SK-N-SH (cell line): ENCODE measurements at regions not wholly inside any gene's neighbourhood (a gene's known extent, or its start where the extent isn't known, plus 50 kb on each side); places are given as distances from the start of the nearest gene placed in this dataset.

Source experiments
- CTCF ChIP-seq: fragments of 200-600 bp; sonication (generic); IDR thresholded peaks from 2 replicates; pipeline ENCODE4 v1.6.1; 2017; ENCODE audit warnings: antibody characterized with exemption, mild to moderate bottlenecking, moderate library complexity
- ELF1 ChIP-seq: IDR thresholded peaks from 2 replicates; pipeline ENCODE4 v1.4.0; 2012
- MEF2A ChIP-seq: IDR thresholded peaks from 2 replicates; pipeline ENCODE4 v1.4.0; 2012; ENCODE audit warnings: low read depth, borderline replicate concordance
- POLR2AphosphoS5 ChIP-seq: IDR thresholded peaks from 2 replicates; pipeline ENCODE4 v1.6.1; 2012; ENCODE audit warnings: low read depth, low read length
- SIN3A ChIP-seq: IDR thresholded peaks from 2 replicates; pipeline ENCODE4 v1.6.1; 2012; ENCODE audit warnings: low read depth, mild to moderate bottlenecking, low read length, moderate library complexity, borderline replicate concordance
- SMC3 ChIP-seq: IDR thresholded peaks from 2 replicates; pipeline ENCODE4 v1.6.1; 2012; ENCODE audit warnings: low read depth, low read length, improper control_type of control experiment
- TF ChIP-seq, protein P1 (sequence below): IDR thresholded peaks from 2 replicates; pipeline ENCODE4 v1.6.1; 2012; ENCODE audit warnings: mild to moderate bottlenecking, low read depth, low read length, moderate library complexity
- TF ChIP-seq, protein P2 (sequence below): IDR thresholded peaks from 2 replicates; pipeline ENCODE4 v1.4.0; 2012; ENCODE audit warnings: low read depth

DNA sequence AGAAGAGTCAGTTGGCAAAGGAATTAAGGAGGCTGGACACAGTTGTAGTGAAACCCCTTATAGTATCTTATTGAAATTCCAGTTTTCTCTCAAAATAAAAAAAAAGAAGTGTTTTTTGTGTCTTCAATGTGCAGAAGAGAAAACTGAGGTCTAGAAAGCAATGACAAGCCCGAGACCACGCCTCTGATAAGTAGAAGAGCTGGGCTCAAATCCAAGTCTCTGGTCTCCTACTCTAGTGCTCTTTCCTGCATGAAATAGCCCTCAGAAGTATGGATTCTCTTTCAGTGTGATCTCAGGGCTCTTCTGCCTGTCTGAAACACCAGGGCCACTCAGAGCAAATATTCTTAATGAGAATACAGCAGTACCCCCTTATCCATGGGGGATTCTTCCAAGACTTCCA lies 200.9 kb downstream of the KIF18A start:
- TF ChIP-seq CTCF (no peak), POLR2AphosphoS5 (no peak), ELF1 (no peak), SIN3A (no peak), MEF2A (no peak), SMC3 (no peak)
- TF ChIP-seq, protein P1, sequence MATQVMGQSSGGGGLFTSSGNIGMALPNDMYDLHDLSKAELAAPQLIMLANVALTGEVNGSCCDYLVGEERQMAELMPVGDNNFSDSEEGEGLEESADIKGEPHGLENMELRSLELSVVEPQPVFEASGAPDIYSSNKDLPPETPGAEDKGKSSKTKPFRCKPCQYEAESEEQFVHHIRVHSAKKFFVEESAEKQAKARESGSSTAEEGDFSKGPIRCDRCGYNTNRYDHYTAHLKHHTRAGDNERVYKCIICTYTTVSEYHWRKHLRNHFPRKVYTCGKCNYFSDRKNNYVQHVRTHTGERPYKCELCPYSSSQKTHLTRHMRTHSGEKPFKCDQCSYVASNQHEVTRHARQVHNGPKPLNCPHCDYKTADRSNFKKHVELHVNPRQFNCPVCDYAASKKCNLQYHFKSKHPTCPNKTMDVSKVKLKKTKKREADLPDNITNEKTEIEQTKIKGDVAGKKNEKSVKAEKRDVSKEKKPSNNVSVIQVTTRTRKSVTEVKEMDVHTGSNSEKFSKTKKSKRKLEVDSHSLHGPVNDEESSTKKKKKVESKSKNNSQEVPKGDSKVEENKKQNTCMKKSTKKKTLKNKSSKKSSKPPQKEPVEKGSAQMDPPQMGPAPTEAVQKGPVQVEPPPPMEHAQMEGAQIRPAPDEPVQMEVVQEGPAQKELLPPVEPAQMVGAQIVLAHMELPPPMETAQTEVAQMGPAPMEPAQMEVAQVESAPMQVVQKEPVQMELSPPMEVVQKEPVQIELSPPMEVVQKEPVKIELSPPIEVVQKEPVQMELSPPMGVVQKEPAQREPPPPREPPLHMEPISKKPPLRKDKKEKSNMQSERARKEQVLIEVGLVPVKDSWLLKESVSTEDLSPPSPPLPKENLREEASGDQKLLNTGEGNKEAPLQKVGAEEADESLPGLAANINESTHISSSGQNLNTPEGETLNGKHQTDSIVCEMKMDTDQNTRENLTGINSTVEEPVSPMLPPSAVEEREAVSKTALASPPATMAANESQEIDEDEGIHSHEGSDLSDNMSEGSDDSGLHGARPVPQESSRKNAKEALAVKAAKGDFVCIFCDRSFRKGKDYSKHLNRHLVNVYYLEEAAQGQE: no peak
- TF ChIP-seq, protein P2, sequence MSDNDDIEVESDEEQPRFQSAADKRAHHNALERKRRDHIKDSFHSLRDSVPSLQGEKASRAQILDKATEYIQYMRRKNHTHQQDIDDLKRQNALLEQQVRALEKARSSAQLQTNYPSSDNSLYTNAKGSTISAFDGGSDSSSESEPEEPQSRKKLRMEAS: no peak
